Cardiac muscle cell (in vitro differentiated cells and primary cell): ENCODE measurements at regions not wholly inside any gene's neighbourhood (a gene's known extent, or its start where the extent isn't known, plus 50 kb on each side); places are given as distances from the start of the nearest gene placed in this dataset.

Experiments
- DNase-seq, 2 donors: peaks; one replicate each; pipeline versions ENCODE4 v3.0.0 to v3.0.0-alpha.2; 2010 to 2017; ENCODE audit warnings: low read depth in 1 of 2, low spot score in 1 of 2
- H3K27ac ChIP-seq: fragments of 200-600 bp; sonication (generic); 2 replicates; pipeline ENCODE4 v1.5.1; 2016
- H3K27me3 ChIP-seq: fragments of 200-600 bp; sonication (generic); 2 replicates; pipeline ENCODE4 v1.6.0; 2016; ENCODE audit warnings: control low read depth
- H3K36me3 ChIP-seq: fragments of 200-600 bp; sonication (generic); 2 replicates; pipeline ENCODE4 v1.5.1; 2016; ENCODE audit warnings: control low read depth
- H3K4me1 ChIP-seq: fragments of 200-600 bp; sonication (generic); 2 replicates; pipeline ENCODE4 v1.8.1; 2017; ENCODE audit warnings: low read depth, mild to moderate bottlenecking, mixed run types
- H3K4me3 ChIP-seq: fragments of 200-600 bp; sonication (generic); 2 replicates; pipeline ENCODE4 v1.5.1; 2016; ENCODE audit warnings: mild to moderate bottlenecking
- H3K9me3 ChIP-seq: fragments of 200-600 bp; sonication (generic); 2 replicates; pipeline ENCODE4 v1.5.1; 2017; ENCODE audit warnings: low read depth, mild to moderate bottlenecking, control low read depth
- CTCF ChIP-seq: IDR thresholded peaks from 2 replicates; pipeline ENCODE4 v1.5.1; 2012; ENCODE audit warnings: low read depth, mild to moderate bottlenecking, low read length

- Histone ChIP-seq H3K27ac (no peak overlapping the region), H3K4me1 (peaks cover 6% of the 10 kb centered on the region)
These were observed 101.8 kb upstream of the ERG start for GRCh38 chr21:38600106-38600505.

GRCh38 chr21:38605236-38605635 is 107.0 kb upstream of the ERG start:
- Histone ChIP-seq H3K4me3 (no peak overlapping the region), H3K27me3 (no peaks in the 10 kb centered on the region), H3K36me3 (no peaks in the 10 kb centered on the region)

More at GRCh38 chr21:38600106-38600505, 101.8 kb upstream of the ERG start:
- Histone ChIP-seq H3K27me3 (no peaks in the 10 kb centered on the region), H3K36me3 (no peaks in the 10 kb centered on the region), H3K9me3 (no peaks in the 10 kb centered on the region), H3K4me3 (no peak overlapping the region)
- no peak for DNase-seq
- no peak for TF ChIP-seq CTCF

GRCh38 chr21:38609580-38609979 is 111.3 kb upstream of the ERG start:
- TF ChIP-seq CTCF = no peak
- H3K27ac ChIP-seq = no peak overlapping the region
- H3K4me3 ChIP-seq = no peak overlapping the region
- no peaks in the 10 kb centered on the region for H3K4me1 ChIP-seq
- no peaks in the 10 kb centered on the region for H3K27me3 ChIP-seq
- DNase-seq = no peak
- no peaks in the 10 kb centered on the region for H3K9me3 ChIP-seq
- no peaks in the 10 kb centered on the region for H3K36me3 ChIP-seq

More at GRCh38 chr21:38605236-38605635, 107.0 kb upstream of the ERG start:
- no peak for DNase-seq
- TF ChIP-seq CTCF = no peak
- Histone ChIP-seq H3K27ac (no peak overlapping the region), H3K4me1 (peaks cover 6% of the 10 kb centered on the region), H3K9me3 (no peaks in the 10 kb centered on the region)

- Histone ChIP-seq H3K36me3 (no peaks in the 10 kb centered on the region), H3K27me3 (no peaks in the 10 kb centered on the region), H3K4me3 (no peak overlapping the region), H3K9me3 (no peaks in the 10 kb centered on the region), H3K4me1 (no peaks in the 10 kb centered on the region), H3K27ac (no peak overlapping the region)
- DNase-seq = no peak
- TF ChIP-seq CTCF = no peak
These were observed 112.5 kb upstream of the ERG start for GRCh38 chr21:38610623-38611251.

- no peak for DNase-seq
- Histone ChIP-seq H3K4me3 (no peak overlapping the region), H3K36me3 (no peaks in the 10 kb centered on the region), H3K27ac (no peak overlapping the region), H3K9me3 (no peaks in the 10 kb centered on the region), H3K27me3 (no peaks in the 10 kb centered on the region), H3K4me1 (no peaks in the 10 kb centered on the region)
- TF ChIP-seq CTCF = no peak
These were observed 113.0 kb upstream of the ERG start for GRCh38 chr21:38611277-38611676.
